ENCODE measurements at regions not wholly inside any gene's neighbourhood (a gene's known extent, or its start where the extent isn't known, plus 50 kb on each side); places are given as distances from the start of the nearest gene placed in this dataset.

DNA sequence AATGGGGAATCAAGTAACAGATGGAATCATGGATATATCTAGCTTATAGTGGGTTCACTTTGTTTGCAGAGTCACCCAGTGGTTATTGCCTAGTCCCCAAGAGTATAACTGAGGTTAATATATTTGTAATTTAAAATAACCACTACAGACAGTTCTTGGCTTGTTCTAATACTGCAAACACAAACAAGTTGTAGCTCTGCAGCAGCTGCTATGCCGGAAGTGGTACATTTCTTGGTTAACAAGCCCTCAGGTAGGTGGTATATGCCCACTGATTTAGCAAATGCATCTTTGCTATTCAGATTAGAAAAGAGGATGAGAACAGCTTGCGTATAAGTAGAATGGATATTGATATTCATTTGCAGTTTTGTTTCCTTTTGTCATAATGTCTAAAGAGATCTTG lies 984.2 kb downstream of the SQOR start:
- no peaks in the 10 kb centered on the region for H4K20me1 ChIP-seq (ENCODE audit: insufficient read depth)
- BruUV-seq (replicated peaks), result no TSS peak
- H3K36me3 ChIP-seq (ENCODE audit: control insufficient read depth in 1 of 2, insufficient read depth in 2 of 2, low read length in 2 of 2), result no peaks in the 10 kb centered on the region
- H3K4me2 ChIP-seq (ENCODE audit: low read length), result no peak overlapping the region
- no peak overlapping the region for H2AFZ ChIP-seq (ENCODE audit: low read depth, low read length, poor library complexity, severe bottlenecking)
- RAD21 ChIA-PET (ENCODE audit: low non-redundant PET in 1 of 2, low total read pairs in 2 of 2, uncharacterized antibody in 2 of 2, unreplicated experiment in 2 of 2), result no interaction called here
- H3K9ac ChIP-seq (ENCODE audit: low read length), result no peak overlapping the region
- no peak for DNase-seq (ENCODE audit: low read depth, low spot score)
- peaks cover 18 to 24% of the 10 kb centered on the region in 2 experiments; a peak in 3 of 4 replicates for H3K9me3 ChIP-seq (ENCODE audit: control insufficient read depth in 1 of 2, insufficient read depth in 1 of 2, low read depth in 1 of 2, low read length in 2 of 2)
- no peak for ATAC-seq
- H3K27ac ChIP-seq (ENCODE audit: low read depth, low read length), result no peak overlapping the region
- no peak for TF ChIP-seq CEBPB (IDR thresholded peaks at IDR 0.05; ENCODE audit: low read depth)
- no peak for TF ChIP-seq CTCF (IDR thresholded peaks at IDR 0.05 in 2 of 3, conservative IDR thresholded peaks at IDR 0.05 in 1 of 3; ENCODE audit: borderline replicate concordance in 1 of 3, insufficient read depth in 1 of 3, low read depth in 2 of 3, low read length in 2 of 3)
- TF ChIP-seq CBX3 (IDR thresholded peaks at IDR 0.05; ENCODE audit: low read depth), result no peak
- TF ChIP-seq YY1 (IDR thresholded peaks at IDR 0.05; ENCODE audit: extremely low read depth, insufficient replicate concordance, low read depth, low read length), result no peak
- no peak for TF ChIP-seq ZNF274 (IDR thresholded peaks at IDR 0.05; ENCODE audit: low read depth, low read length)
- TF ChIP-seq, protein P1, sequence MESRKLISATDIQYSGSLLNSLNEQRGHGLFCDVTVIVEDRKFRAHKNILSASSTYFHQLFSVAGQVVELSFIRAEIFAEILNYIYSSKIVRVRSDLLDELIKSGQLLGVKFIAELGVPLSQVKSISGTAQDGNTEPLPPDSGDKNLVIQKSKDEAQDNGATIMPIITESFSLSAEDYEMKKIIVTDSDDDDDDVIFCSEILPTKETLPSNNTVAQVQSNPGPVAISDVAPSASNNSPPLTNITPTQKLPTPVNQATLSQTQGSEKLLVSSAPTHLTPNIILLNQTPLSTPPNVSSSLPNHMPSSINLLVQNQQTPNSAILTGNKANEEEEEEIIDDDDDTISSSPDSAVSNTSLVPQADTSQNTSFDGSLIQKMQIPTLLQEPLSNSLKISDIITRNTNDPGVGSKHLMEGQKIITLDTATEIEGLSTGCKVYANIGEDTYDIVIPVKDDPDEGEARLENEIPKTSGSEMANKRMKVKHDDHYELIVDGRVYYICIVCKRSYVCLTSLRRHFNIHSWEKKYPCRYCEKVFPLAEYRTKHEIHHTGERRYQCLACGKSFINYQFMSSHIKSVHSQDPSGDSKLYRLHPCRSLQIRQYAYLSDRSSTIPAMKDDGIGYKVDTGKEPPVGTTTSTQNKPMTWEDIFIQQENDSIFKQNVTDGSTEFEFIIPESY (IDR thresholded peaks at IDR 0.05; ENCODE audit: extremely low read depth, insufficient replicate concordance, low read length), result no peak
- TF ChIP-seq, protein P2, sequence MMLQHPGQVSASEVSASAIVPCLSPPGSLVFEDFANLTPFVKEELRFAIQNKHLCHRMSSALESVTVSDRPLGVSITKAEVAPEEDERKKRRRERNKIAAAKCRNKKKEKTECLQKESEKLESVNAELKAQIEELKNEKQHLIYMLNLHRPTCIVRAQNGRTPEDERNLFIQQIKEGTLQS (IDR thresholded peaks at IDR 0.05), result no peak
- TF ChIP-seq FOSL1 (IDR thresholded peaks at IDR 0.05; ENCODE audit: low read depth), result no peak
- no peak for TF ChIP-seq MAX (IDR thresholded peaks at IDR 0.05)
- TF ChIP-seq POLR2A (IDR thresholded peaks at IDR 0.05; ENCODE audit: borderline replicate concordance, extremely low read depth, insufficient read depth, insufficient read length), result no peak
- TF ChIP-seq REST (IDR thresholded peaks at IDR 0.05; ENCODE audit: low read depth), result no peak
- TF ChIP-seq EGR1 (IDR thresholded peaks at IDR 0.05; ENCODE audit: low read depth), result no peak
- no peak for TF ChIP-seq ELF1 (IDR thresholded peaks at IDR 0.05; ENCODE audit: borderline replicate concordance, low read depth)
- TF ChIP-seq SIN3A (IDR thresholded peaks at IDR 0.05; ENCODE audit: low read depth), result no peak
- TF ChIP-seq EZH2phosphoT487 (IDR thresholded peaks at IDR 0.05; ENCODE audit: borderline replicate concordance), result no peak
- no peak for TF ChIP-seq JUND (IDR thresholded peaks at IDR 0.05)
- no peak overlapping the region for H3K4me3 ChIP-seq (replicated peaks in 1 of 2; ENCODE audit: low read depth in 1 of 2, low read length in 2 of 2)
- no peaks in the 10 kb centered on the region for H3K9me2 ChIP-seq (ENCODE audit: insufficient read depth)
- CTCF ChIA-PET, result no interaction called here
- no peaks in the 10 kb centered on the region for H3K79me2 ChIP-seq (ENCODE audit: insufficient read depth, low read length)
- H3K27me3 ChIP-seq (ENCODE audit: insufficient read depth, low read length), result no peaks in the 10 kb centered on the region
- H3K4me1 ChIP-seq (ENCODE audit: control insufficient read depth in 1 of 2, insufficient read depth in 2 of 2, low read length in 2 of 2), result no peaks in the 10 kb centered on the region
- intact Hi-C loops (cut with micrococcal nuclease), result no loop called here
- POLR2A ChIA-PET, result no interaction called here

All from HCT116 (cell line).